ENCODE measurements at regions not wholly inside any gene's neighbourhood (a gene's known extent, or its start where the extent isn't known, plus 50 kb on each side); places are given as distances from the start of the nearest gene placed in this dataset.
"Not testable (repeated sequence)": the region's sequence is repeated elsewhere in the genome, so short reads cannot be mapped to it uniquely, and the experiment has no call there.

- TF ChIP-seq, protein P1, sequence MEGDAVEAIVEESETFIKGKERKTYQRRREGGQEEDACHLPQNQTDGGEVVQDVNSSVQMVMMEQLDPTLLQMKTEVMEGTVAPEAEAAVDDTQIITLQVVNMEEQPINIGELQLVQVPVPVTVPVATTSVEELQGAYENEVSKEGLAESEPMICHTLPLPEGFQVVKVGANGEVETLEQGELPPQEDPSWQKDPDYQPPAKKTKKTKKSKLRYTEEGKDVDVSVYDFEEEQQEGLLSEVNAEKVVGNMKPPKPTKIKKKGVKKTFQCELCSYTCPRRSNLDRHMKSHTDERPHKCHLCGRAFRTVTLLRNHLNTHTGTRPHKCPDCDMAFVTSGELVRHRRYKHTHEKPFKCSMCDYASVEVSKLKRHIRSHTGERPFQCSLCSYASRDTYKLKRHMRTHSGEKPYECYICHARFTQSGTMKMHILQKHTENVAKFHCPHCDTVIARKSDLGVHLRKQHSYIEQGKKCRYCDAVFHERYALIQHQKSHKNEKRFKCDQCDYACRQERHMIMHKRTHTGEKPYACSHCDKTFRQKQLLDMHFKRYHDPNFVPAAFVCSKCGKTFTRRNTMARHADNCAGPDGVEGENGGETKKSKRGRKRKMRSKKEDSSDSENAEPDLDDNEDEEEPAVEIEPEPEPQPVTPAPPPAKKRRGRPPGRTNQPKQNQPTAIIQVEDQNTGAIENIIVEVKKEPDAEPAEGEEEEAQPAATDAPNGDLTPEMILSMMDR (IDR thresholded peaks at IDR 0.05), result no peak
- ChIA-PET POLR2A (no interaction called here), CTCF (no interaction called here)
- H3K4me1 Mint-ChIP-seq (ENCODE audit: low read depth), result no peaks in the 10 kb centered on the region
- no peaks in the 10 kb centered on the region for H3K36me3 Mint-ChIP-seq (ENCODE audit: low read depth)
- no peak overlapping the region for H3K27ac Mint-ChIP-seq
- DNase-seq, result no peak
- no peaks in the 10 kb centered on the region for H3K27me3 Mint-ChIP-seq
- ATAC-seq, result no peak
- intact Hi-C loops (cut with micrococcal nuclease), result no loop called here
- no peak overlapping the region for H3K4me3 Mint-ChIP-seq
- peaks cover 4% of the 10 kb centered on the region for H3K9me3 Mint-ChIP-seq
These were observed 1359.8 kb upstream of the CDH9 start for GRCh38 chr5:28398185-28398584.

- H3K9me3 Mint-ChIP-seq, result peaks cover 6% of the 10 kb centered on the region
- H3K4me1 Mint-ChIP-seq (ENCODE audit: low read depth), result no peaks in the 10 kb centered on the region
- no peak overlapping the region for H3K4me3 Mint-ChIP-seq
- ChIA-PET CTCF (no interaction called here), POLR2A (no interaction called here)
- no peak overlapping the region for H3K27ac Mint-ChIP-seq
- DNase-seq, result no peak
- TF ChIP-seq, protein P1 (IDR thresholded peaks at IDR 0.05), result no peak
- ATAC-seq, result no peak
- no peaks in the 10 kb centered on the region for H3K27me3 Mint-ChIP-seq
- H3K36me3 Mint-ChIP-seq (ENCODE audit: low read depth), result no peaks in the 10 kb centered on the region
- intact Hi-C loops (cut with micrococcal nuclease), result no loop called here
These were observed 1359.1 kb upstream of the CDH9 start for GRCh38 chr5:28397502-28397941.

- CTCF ChIA-PET, result no interaction called here
These were observed 1352.9 kb upstream of the CDH9 start for GRCh38 chr5:28391277-28391676.

DNA sequence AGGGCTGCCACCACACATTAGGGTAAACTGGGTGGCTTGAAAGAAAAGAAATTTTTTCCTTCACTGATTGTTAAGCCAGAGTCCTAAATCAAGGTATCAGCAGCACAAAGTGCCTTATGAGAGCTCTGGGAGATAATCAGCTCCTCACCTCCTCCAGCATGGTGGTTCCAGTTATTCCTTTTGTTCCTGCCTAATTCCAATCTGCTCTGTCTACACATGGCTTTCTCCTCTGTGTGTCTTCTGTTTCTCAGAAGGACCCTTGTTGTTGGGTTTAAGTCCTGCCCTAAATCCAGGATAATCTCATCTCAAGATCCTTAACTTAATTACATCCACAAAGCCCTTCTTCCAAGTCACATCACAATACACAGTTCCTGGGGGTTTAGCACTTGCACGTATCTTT lies 1352.0 kb upstream of the CDH9 start:
- POLR2A ChIA-PET, result no interaction called here
- Mint-ChIP-seq H3K36me3 (ENCODE audit: low read depth) (no peaks in the 10 kb centered on the region), H3K27ac (no peak overlapping the region), H3K4me3 (no peak overlapping the region), H3K4me1 (ENCODE audit: low read depth) (no peaks in the 10 kb centered on the region), H3K27me3 (no peaks in the 10 kb centered on the region), H3K9me3 (peaks cover 6% of the 10 kb centered on the region)
- CTCF ChIA-PET, result no interaction called here
- intact Hi-C loops (cut with micrococcal nuclease), result no loop called here
- DNase-seq (no peak), ATAC-seq (no peak)
- TF ChIP-seq, protein P1 (IDR thresholded peaks at IDR 0.05), result no peak

More at GRCh38 chr5:28391277-28391676, 1352.9 kb upstream of the CDH9 start:
- H3K4me1 Mint-ChIP-seq (ENCODE audit: low read depth), result no peaks in the 10 kb centered on the region
- POLR2A ChIA-PET, result no interaction called here
- DNase-seq, result no peak
- no peaks in the 10 kb centered on the region for H3K27me3 Mint-ChIP-seq
- TF ChIP-seq, protein P1 (IDR thresholded peaks at IDR 0.05), result no peak
- intact Hi-C loops (cut with micrococcal nuclease), result no loop called here
- H3K4me3 Mint-ChIP-seq, result no peak overlapping the region
- peaks cover 8% of the 10 kb centered on the region for H3K9me3 Mint-ChIP-seq
- no peak for ATAC-seq
- no peaks in the 10 kb centered on the region for H3K36me3 Mint-ChIP-seq (ENCODE audit: low read depth)
- H3K27ac Mint-ChIP-seq, result no peak overlapping the region

DNA sequence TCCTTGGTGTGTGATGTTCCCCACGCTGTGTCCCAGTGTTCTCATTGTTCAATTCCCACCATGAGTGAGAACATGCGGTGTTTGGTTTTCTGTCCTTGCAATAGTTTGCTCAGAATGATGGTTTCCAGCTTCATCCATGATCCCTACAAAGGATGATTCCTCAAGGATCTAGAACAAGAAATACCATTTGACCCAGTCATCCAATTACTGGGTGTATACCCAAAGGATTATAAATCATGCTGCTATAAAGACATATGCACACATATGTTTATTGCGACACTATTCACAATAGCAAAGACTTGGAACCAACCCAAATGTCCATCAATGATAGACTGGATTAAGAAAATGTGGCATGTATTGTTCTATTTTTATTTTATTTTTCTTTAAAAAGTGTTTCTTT lies 1351.3 kb upstream of the CDH9 start:
- H3K36me3 Mint-ChIP-seq (ENCODE audit: low read depth); intact Hi-C loops (cut with micrococcal nuclease); POLR2A ChIA-PET; ATAC-seq; CTCF ChIA-PET; DNase-seq; H3K27ac Mint-ChIP-seq; H3K9me3 Mint-ChIP-seq; H3K4me3 Mint-ChIP-seq; H3K27me3 Mint-ChIP-seq; H3K4me1 Mint-ChIP-seq (ENCODE audit: low read depth): not testable (repeated sequence)

DNA sequence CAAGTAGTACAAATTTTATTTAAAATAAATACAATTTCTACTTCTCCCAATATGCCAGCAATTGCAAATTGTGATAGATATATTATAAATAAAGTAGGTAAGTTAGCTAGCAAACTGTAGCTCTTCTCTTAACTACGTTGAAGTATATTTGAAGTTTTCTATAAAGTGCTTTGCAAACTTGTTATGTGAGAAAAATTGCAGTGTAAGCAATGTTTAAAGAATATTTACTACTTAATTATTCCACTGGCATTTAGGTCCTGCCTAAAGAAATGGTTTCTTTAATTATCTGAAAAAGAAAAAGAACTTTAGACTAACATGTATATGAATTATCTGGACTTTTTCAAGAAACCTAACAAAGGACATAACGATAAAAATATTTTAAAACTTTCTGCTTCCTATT lies 1350.0 kb upstream of the CDH9 start:
- intact Hi-C loops (cut with micrococcal nuclease), result no loop called here
- ATAC-seq, result no peak

More for the DNA sequence above, 1350.0 kb upstream of the CDH9 start:
- H3K4me3 Mint-ChIP-seq, result no peak overlapping the region
- H3K9me3 Mint-ChIP-seq, result peaks cover 10% of the 10 kb centered on the region
- no peaks in the 10 kb centered on the region for H3K4me1 Mint-ChIP-seq (ENCODE audit: low read depth)
- DNase-seq, result no peak
- no peaks in the 10 kb centered on the region for H3K27me3 Mint-ChIP-seq
- H3K36me3 Mint-ChIP-seq (ENCODE audit: low read depth), result no peaks in the 10 kb centered on the region
- H3K27ac Mint-ChIP-seq, result no peak overlapping the region
- TF ChIP-seq, protein P1 (IDR thresholded peaks at IDR 0.05), result no peak
- CTCF ChIA-PET, result no interaction called here
- POLR2A ChIA-PET, result no interaction called here
